IMR-90 (cell line): ENCODE measurements at regions not wholly inside any gene's neighbourhood (a gene's known extent, or its start where the extent isn't known, plus 50 kb on each side); places are given as distances from the start of the nearest gene placed in this dataset.

Source experiments
- ATAC-seq: fragments of 200-7000 bp; cut with Tn5 transposase; 2 replicates; pipeline ENCODE4 v1.9.1; 2020; ENCODE audit warnings: low read depth, mild to moderate bottlenecking, moderate library complexity
- BruUV-seq: library from RNA; stranded (reverse); fragments of 400-500 nt; replicated peaks from 2 replicates; lab custom pipeline; 2021; lab: Mats Ljungman, UMichigan
- CTCF ChIA-PET: fragments of 300-600 bp; formaldehyde crosslinking; extraction: SDS; loops from one replicate; lab custom pipeline; 2021; ENCODE audit warnings: antibody characterized with exemption; lab: Yijun Ruan, JAX
- POLR2A ChIA-PET: fragments of 300-600 bp; sonication (Branson Sonifier 250); formaldehyde crosslinking; loops from one replicate; lab custom pipeline; 2022; ENCODE audit warnings: antibody characterized with exemption; ENCODE audit not compliant: unreplicated experiment; lab: Charles Lee
- DNase-seq: peaks from one replicate; pipeline ENCODE4 v3.0.0; 2013
- H2AFZ ChIP-seq: replicated peaks from 2 replicates; pipeline ENCODE3; 2013; ENCODE audit warnings: low read length, mild to moderate bottlenecking; ENCODE audit not compliant: poor library complexity
- H2AK5ac ChIP-seq: 2 replicates; pipeline ENCODE4 v1.6.1; 2013; ENCODE audit warnings: low read depth, low read length, inconsistent platforms
- H2AK9ac ChIP-seq: replicated peaks from 2 replicates; pipeline ENCODE3; 2013; ENCODE audit warnings: mild to moderate bottlenecking, low read depth, low read length, moderate library complexity; ENCODE audit not compliant: poor library complexity
- H2BK120ac ChIP-seq: 2 replicates; pipeline ENCODE4 v1.6.1; 2013; ENCODE audit warnings: low read depth, low read length, inconsistent platforms
- H2BK15ac ChIP-seq: 3 replicates; pipeline ENCODE4 v1.6.1; 2013; ENCODE audit warnings: low read depth, low read length, inconsistent platforms
- H2BK20ac ChIP-seq: 2 replicates; pipeline ENCODE4 v1.6.1; 2013; ENCODE audit warnings: low read depth, mild to moderate bottlenecking, inconsistent platforms, low read length, moderate library complexity
- H2BK5ac ChIP-seq: 2 replicates; pipeline ENCODE4 v1.6.1; 2013; ENCODE audit warnings: mild to moderate bottlenecking, low read depth, low read length, inconsistent platforms; ENCODE audit not compliant: poor library complexity, severe bottlenecking
- H3K14ac ChIP-seq: replicated peaks from 2 replicates; pipeline ENCODE4 v1.6.1; 2013; ENCODE audit warnings: low read depth, low read length, inconsistent platforms
- H3K18ac ChIP-seq: 2 replicates; pipeline ENCODE4 v1.6.1; 2013; ENCODE audit warnings: low read depth, low read length, control low read depth
- H3K23ac ChIP-seq: 2 replicates; pipeline ENCODE4 v1.6.1; 2013; ENCODE audit warnings: low read depth, low read length, inconsistent platforms
- H3K27ac ChIP-seq: 2 replicates; pipeline ENCODE4 v1.5.1; 2013; ENCODE audit warnings: mild to moderate bottlenecking, control low read depth, low read length; ENCODE audit not compliant: insufficient read depth
- H3K27me3 ChIP-seq: 2 replicates; pipeline ENCODE4 v1.6.1; 2013; ENCODE audit warnings: low read length; ENCODE audit not compliant: control insufficient read depth, insufficient read depth
- H3K36me3 ChIP-seq: 2 replicates; pipeline ENCODE4 v1.6.1; 2013; ENCODE audit warnings: low read length, mixed read lengths; ENCODE audit not compliant: control insufficient read depth, insufficient read depth
- H3K4ac ChIP-seq: 2 replicates; pipeline ENCODE4 v1.6.1; 2013; ENCODE audit warnings: low read depth, low read length, inconsistent platforms
- H3K4me1 ChIP-seq: 2 replicates; pipeline ENCODE4 v1.6.1; 2013; ENCODE audit warnings: low read length, mixed read lengths; ENCODE audit not compliant: control insufficient read depth, insufficient read depth
- H3K4me2 ChIP-seq: 2 replicates; pipeline ENCODE4 v1.6.1; 2013; ENCODE audit warnings: low read depth, mild to moderate bottlenecking, control low read depth, low read length, moderate library complexity
- H3K4me3 ChIP-seq: 2 replicates; pipeline ENCODE4 v1.5.1; 2013; ENCODE audit warnings: low read depth, mild to moderate bottlenecking, control low read depth, low read length, moderate library complexity; ENCODE audit not compliant: insufficient read depth
- H3K56ac ChIP-seq: 2 replicates; pipeline ENCODE4 v1.6.1; 2013; ENCODE audit warnings: low read length, inconsistent platforms; ENCODE audit not compliant: insufficient read depth; ENCODE audit errors: extremely low read depth
- H3K79me1 ChIP-seq, 2 experiments: 2 replicates each; pipeline ENCODE4 v1.6.1; 2013; ENCODE audit warnings: low read length in 2 of 2, inconsistent platforms in 1 of 2, low read depth in 1 of 2
- H3K9ac ChIP-seq: 2 replicates; pipeline ENCODE4 v1.6.1; 2013; ENCODE audit warnings: low read depth, low read length, control low read depth
- H3K9me1 ChIP-seq: 2 replicates; pipeline ENCODE4 v1.6.1; 2013; ENCODE audit warnings: low read length, inconsistent platforms; ENCODE audit not compliant: insufficient read depth
- H3K9me3 ChIP-seq: 2 replicates; pipeline ENCODE4 v1.6.1; 2013; ENCODE audit warnings: low read length; ENCODE audit not compliant: control insufficient read depth, insufficient read depth
- H4K20me1 ChIP-seq: 2 replicates; pipeline ENCODE4 v1.6.1; 2013; ENCODE audit warnings: low read length, inconsistent platforms; ENCODE audit not compliant: insufficient read depth
- H4K5ac ChIP-seq: 2 replicates; pipeline ENCODE4 v1.6.1; 2013; ENCODE audit warnings: mild to moderate bottlenecking, low read depth, low read length, control low read depth
- H4K8ac ChIP-seq, 2 experiments: 2 replicates each; pipeline ENCODE4 v1.6.1; 2013; ENCODE audit warnings: low read depth in 2 of 2, low read length in 2 of 2, control low read depth in 1 of 2, inconsistent platforms in 1 of 2
- H4K91ac ChIP-seq: 2 replicates; pipeline ENCODE4 v1.6.1; 2013; ENCODE audit warnings: low read depth, low read length, inconsistent platforms; ENCODE audit not compliant: insufficient read depth
- CEBPB ChIP-seq: IDR thresholded peaks from 2 replicates; pipeline ENCODE4 v1.6.1; 2012; ENCODE audit warnings: low read depth, low read length, improper control_type of control experiment
- MXI1 ChIP-seq: IDR thresholded peaks from 2 replicates; pipeline ENCODE4 v1.6.1; 2012; ENCODE audit warnings: low read depth, mild to moderate bottlenecking, low read length, moderate library complexity, borderline replicate concordance
- RCOR1 ChIP-seq: IDR thresholded peaks from 2 replicates; pipeline ENCODE4 v1.6.1; 2012; ENCODE audit warnings: mild to moderate bottlenecking, low read length, improper control_type of control experiment; ENCODE audit not compliant: insufficient replicate concordance
- USF2 ChIP-seq: fragments of 150-350 bp; IDR thresholded peaks from 2 replicates; pipeline ENCODE4 v1.6.1; 2017; ENCODE audit warnings: mild to moderate bottlenecking, antibody characterized with exemption, low read length, low read depth
- WGBS, 2 experiments: methylation state at CpG; one replicate each; pipeline versions ENCODE4 v1.1.5 to v1.1.7; 2013; ENCODE audit warnings: missing lambda C conversion rate in 2 of 2; ENCODE audit not compliant: insufficient read length in 1 of 2; ENCODE audit errors: extremely low coverage in 2 of 2; 5-methylcytosine and 5-hydroxymethylcytosine counted together
- dilution Hi-C: fragments of 300-500 bp; cut with HindIII; formaldehyde crosslinking; loops from one replicate; pipeline ENCODE4 v1.14.3; 2018; ENCODE audit warnings: low sequenced_read_pairs; ENCODE audit not compliant: unreplicated experiment
- in situ Hi-C: fragments of 300-500 bp; cut with MboI; formaldehyde crosslinking; loops from 3 replicates; pipeline ENCODE4 v1.14.3; 2019; ENCODE audit warnings: low sequenced_read_pairs, inconsistent platforms, mixed read lengths
- intact Hi-C: fragments of 100-400 bp; cut with micrococcal nuclease; formaldehyde crosslinking; loops from 2 replicates; pipeline ENCODE4 v1.10.0; 2022

- Histone ChIP-seq H3K4me3 (no peak overlapping the region), H3K9me3 (peaks cover 3% of the 10 kb centered on the region; the same call in 1 of the 2 replicates), H3K23ac (no peak overlapping the region), H3K27ac (no peak overlapping the region), H3K9ac (no peak overlapping the region), H2AK9ac (no peak overlapping the region), H3K9me1 (no peaks in the 10 kb centered on the region), H4K91ac (no peak overlapping the region), H2BK5ac (no peak overlapping the region), H2AFZ (no peak overlapping the region), H3K79me1 (no peaks in the 10 kb centered on the region), H3K4me2 (no peak overlapping the region), H3K14ac (no peak overlapping the region), H4K20me1 (no peaks in the 10 kb centered on the region), H3K56ac (no peak overlapping the region), H3K4me1 (no peaks in the 10 kb centered on the region), H4K8ac (no peak overlapping the region), H4K5ac (no peak overlapping the region), H2BK20ac (no peak overlapping the region), H3K36me3 (no peaks in the 10 kb centered on the region), H2BK15ac (no peak overlapping the region), H2BK120ac (no peak overlapping the region), H3K4ac (no peak overlapping the region), H2AK5ac (no peak overlapping the region), H3K27me3 (no peaks in the 10 kb centered on the region), H3K18ac (no peak overlapping the region)
- POLR2A ChIA-PET = no interaction called here
- in situ Hi-C loops (no loop called here), dilution Hi-C loops (no loop called here), intact Hi-C loops (no loop called here)
- CTCF ChIA-PET = interaction anchor here (0.6 to 1.5 kb wide), 2 partner anchors 18 to 298 kb away, joined by 3 read pairs; no protein-coding TSS in a partner anchor
- WGBS, 2 experiments = no CpG with 5 or more reads among the region's 8 CpGs
- DNase-seq (no peak), ATAC-seq (no peak)
- TF ChIP-seq MXI1 (no peak), CEBPB (no peak), RCOR1 (no peak), USF2 (no peak)
- BruUV-seq = no TSS peak
Observed at GRCh38 chr7:98763441-98763840, 106.4 kb downstream of the TMEM130 start.
